Eye (tissue), 1 donor: ENCODE measurements at regions not wholly inside any gene's neighbourhood (a gene's known extent, or its start where the extent isn't known, plus 50 kb on each side); places are given as distances from the start of the nearest gene placed in this dataset.
A peak's percentile ranks its signal among the peaks of the same experiment; 100 is the strongest.

Experiments used
- DNase-seq: peaks from one replicate; pipeline ENCODE4 v3.0.0-alpha.2; 2015

DNA sequence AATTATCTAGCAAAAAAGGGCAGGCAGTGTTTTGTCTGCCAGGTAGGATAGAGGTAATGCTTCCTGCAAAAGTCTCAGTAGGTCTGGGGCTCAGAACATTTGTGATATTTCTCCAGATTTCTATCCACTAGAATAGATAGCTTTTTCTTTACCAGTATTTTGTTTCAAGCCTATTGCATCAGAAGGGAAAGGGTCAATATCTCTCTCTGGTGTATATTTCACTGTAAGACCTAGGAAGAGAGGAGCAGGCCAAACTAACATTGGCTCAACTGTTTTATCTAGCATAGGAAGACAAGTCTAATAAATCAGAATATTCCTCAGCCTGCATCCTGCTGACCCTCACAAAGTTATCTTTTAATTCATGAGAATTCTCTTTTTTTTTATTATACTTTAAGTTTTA lies 106.7 kb upstream of the DAAM1 start:
- DNase-seq = no peak

DNA sequence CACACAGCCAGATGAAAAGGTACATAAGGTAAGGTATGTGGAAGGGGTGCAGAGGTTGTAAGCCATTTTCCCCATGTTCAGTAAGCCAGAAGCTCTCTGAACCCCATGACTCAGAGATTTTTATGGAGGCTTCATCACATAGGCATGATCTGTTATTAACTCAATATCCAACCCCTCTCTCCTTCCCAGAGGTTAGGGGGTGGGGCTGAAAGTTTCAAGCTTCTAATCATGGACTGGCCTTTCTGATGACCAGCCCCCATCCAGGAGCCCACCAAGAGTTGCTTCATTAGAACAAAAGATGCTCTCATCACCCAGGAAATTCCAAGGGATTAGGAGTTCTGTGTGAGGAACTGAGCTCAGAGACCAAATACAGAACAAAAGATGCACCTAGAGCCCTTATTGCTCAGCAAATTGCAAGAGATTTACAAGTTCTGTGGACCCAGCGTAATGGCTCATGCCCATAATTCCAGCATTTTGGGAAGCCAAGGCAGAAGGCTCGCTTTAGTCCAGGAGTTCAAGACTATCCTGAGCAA lies 103.2 kb upstream of the DAAM1 start:
- no peak for DNase-seq

DNA sequence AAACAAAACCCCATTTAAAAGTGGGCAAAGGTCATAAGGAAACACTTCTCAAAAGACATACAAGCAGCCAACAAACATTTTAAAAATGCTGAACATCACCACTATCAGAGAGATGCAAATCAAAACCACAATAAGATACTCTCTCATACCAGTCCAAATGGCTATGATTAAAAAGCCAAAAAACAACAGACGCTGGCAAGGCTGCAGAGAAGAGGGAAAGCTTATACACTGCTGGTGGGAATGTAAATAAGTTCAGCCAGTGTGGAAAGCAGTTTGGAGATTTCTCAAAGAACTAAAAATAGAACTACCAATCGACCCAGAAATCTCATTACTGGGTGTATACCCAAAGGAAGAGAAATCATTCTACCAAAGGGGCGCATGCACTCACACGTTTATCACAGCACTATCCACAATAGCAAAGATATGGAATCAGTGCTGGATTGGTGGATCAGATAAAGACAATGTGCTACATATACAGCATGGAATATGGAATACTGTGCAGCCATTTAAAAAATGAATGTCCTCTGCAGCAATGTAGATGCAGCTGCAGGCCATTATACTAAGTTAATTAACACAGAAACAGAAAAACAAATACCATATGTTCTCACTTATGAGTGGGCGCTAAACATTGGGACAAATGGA lies 102.1 kb upstream of the DAAM1 start:
- DNase-seq = peak; percentile 16

DNA sequence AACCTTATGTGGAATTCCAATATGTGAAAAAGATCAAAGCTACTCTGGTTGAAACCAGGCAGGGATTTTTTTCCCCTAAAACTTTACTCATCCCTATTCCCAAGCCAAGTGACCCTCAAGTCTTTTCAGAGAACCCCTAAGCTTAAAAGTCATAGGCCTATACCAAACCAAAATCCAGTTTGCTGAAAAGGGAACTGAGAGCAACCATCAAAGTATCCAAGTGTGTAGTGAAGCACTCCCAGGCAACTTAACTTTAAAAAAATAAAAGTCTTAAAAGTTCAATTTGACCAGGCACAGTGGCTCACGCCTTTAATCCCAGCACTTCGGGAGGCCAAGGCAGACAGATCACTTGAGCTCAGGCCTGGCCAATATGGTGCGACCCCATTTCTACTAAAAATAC lies 101.2 kb upstream of the DAAM1 start:
- DNase-seq = no peak

DNA sequence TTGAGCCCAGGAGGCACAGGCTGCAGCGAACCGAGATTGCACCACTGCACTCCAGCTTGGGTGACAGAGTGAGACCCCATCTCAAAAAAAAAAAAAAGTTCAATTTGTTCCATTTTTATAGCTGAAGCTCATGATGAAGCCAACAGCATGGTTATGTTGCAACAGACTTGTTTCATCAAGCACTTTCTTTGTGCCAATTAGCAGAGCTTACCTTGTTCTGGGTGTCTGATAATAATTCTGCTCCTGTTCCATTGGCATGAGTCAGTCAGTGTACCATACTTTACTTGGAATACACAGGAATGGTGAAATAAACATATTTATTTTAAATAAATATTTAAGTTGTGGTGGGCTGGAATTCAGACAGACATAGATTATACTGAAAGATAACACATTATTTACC lies 100.8 kb upstream of the DAAM1 start:
- DNase-seq = no peak

DNA sequence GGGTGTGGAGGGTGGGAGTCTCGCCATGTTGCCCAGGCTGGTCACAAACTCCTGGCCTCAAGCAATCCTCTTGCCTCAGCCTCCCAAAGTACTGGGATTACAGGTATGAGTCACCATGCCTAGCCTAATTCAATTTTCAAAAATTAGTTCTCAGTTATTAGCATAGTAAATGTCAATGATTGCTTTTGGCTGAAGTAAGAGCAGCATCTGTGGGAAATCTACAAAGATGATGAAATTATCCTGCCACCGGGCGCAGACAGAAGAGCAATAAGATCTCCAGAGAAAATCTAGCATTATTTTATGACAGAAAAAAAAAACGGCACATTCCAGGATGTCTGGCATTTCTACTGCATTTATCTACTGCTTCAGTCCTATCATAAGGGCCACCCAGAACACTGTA lies 97.9 kb upstream of the DAAM1 start:
- DNase-seq = no peak

DNA sequence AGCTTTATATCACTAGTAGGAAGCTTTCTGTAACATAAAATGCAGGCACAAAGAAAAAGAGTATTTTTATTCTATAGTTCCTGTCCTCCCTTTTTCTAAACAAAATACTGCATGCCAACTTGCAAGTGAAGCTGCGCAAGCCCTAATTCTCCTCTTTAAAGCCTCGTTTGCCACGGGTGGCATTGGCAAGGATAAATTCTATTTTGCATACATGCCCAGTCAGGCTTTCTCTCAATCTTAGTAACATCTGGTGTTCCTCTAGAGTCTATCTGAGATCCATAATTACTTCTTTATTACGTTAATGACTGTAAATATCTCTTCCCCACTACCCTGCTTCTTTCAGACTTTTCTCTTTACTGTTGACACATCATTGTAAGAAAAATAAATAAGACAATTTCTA lies 97.1 kb upstream of the DAAM1 start:
- no peak for DNase-seq

DNA sequence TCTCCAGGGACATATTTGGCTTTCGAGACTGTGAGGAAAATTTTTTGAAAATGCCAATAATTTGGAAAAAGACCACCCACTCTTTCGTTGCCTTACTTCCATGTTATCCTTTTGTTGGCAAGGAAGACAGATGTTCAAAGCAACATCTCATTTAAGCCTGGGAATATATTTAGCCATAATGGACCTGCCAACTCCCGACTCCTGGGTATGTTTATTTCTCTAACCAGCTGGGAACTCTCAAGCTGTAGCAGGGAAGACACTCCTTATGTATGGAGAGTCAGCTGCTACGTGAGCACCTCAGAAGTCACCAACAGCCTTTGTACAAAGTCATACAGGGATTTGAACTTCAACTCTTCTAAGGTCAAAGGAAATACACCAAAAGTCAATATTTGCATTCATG lies 96.5 kb upstream of the DAAM1 start:
- DNase-seq = no peak

DNA sequence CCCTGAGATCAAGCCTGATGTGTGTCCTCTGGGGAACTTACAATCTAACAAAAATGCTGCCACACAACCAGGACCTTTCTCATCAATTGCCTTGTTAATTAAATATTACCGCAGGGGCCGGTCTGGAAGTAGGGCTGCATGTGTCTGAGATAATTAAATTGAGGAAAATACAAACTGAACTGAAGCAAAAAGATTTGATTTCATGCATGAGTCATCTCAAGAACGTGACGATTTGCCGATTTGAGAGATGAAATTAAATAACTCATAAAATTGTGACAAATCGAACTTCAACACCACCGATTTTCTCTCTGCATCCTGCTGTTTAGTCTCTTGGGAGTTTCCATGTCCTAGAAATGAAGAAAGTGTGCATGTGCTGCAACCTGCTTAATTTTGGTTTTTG lies 94.6 kb upstream of the DAAM1 start:
- peak; percentile 85 for DNase-seq

DNA sequence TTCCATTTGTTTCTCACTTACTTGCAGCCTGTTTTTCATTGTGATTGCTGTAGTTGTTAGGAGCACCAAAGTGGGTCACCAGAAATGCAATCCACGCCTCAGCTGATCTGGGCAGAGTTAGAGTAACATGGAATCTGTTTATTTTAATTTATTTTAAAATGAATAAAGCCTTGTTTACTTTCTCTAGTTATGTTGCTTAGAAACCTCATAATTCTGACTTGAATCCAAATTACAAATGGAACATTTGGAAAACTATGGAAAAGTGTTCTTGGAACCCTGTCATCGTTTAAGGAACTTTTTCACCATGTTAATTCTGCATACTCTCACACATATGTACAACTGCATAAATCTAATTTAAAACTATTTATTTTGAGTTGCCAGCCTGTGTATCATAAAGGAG lies 92.2 kb upstream of the DAAM1 start:
- DNase-seq = peak; percentile 19

DNA sequence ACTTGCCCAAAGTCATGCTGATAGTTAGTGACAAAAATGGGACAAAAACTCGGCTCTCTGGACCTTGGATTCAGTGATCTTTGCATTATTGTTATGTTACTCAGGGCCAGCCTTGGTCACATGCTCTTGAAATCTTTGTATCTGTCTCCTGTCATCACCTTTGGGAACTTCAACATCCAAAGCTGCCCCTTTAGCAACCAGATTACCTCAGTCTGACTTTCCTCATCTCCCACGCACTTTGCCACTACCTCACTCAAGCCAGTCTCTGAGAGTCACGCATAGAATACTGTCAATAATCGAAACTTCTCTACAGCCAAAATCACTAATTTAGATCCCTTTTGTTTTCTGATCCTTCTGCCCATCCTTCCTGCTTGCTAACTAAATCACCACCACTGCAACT lies 90.8 kb upstream of the DAAM1 start:
- no peak for DNase-seq

DNA sequence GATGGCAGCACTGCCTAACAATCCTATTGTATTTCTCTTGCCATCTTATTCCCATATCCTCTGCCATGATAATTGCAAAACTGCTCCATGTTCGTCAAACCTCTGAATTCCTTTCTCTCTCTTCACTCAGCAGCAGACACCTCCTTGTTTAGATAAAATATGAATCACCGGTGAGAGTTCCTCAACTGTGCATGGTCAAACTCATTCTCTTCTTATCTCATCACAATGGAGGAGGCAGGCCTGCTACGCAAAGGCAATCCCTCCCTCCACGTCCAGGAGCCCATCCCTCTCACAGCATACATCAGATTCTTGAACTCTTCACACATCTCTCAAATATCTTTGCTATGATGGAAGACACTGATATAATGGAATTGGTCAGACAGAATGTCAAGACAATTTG lies 90.1 kb upstream of the DAAM1 start:
- DNase-seq = no peak

DNA sequence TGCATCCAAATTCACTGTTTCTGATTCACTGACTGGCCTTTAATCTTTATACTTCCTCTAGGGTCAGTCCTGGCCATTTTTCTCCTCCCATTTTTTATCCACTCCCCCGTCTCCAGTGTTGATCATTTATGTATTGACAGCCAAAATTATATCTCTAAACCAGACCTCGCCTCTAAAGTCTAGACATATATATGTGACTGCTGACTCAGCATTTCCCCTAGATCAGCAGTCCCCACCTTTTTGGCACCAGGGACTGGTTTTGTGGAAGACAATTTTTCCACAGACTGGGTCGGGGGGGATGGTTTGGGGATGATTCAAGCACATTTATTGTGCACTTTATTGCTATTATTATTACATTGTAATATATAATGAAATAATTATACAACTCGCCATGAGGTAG lies 88.3 kb upstream of the DAAM1 start:
- DNase-seq = no peak

DNA sequence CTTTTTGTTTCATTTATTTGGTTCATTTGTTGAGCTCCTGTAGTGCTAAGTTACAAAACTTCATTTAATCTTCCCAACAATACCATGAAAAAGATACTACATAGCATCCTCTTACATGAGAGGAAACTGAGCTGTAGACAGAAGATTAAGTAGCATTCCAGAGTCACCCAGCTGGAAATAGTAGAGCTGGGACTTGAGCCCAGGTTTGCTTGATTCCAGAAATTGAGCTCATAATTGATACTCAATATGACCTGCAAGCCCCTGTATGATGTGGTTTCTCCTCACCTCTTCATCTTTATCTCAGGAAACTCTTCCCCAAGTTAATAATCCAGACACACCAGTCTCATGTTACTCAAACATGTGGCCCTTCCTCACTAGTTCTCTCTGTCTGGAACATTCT lies 87.0 kb upstream of the DAAM1 start:
- DNase-seq = no peak

DNA sequence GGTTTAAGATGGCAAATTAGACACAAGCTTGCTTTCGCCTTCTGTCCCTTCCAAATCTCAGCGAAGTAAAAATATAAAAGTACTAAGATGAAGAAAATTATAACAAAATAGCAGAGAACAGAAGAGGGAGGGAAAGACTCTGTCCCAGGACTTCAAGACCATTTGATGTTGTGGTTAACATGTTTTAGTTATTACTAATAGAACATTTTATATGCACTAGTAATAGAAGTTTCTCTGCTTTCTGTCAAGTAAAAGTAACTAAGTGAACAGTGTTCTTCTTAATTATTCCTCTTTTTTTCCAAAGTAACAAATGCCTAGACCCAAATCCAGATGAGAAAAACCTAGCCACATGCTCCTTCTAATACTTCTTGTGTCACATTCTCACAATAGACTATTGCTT lies 85.1 kb upstream of the DAAM1 start:
- DNase-seq = no peak

DNA sequence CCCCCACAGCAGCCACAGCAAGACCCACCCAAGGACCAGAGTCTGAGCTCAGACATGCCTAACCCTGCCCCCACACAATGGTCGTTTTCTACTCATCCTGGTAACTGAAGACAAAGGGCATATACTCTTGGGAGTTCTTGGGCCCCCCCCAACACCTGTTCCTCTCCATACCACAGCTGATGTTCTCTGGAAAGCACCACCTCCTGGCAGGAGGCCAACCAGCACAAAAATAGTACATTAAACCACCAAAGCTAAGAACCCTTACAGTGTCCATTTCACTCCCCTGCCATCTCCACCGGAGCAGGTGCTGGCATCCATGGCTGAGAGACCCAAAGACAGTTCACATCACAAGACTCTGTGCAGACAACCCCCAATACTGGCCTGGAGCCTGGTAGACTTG lies 80.6 kb upstream of the DAAM1 start:
- no peak for DNase-seq

DNA sequence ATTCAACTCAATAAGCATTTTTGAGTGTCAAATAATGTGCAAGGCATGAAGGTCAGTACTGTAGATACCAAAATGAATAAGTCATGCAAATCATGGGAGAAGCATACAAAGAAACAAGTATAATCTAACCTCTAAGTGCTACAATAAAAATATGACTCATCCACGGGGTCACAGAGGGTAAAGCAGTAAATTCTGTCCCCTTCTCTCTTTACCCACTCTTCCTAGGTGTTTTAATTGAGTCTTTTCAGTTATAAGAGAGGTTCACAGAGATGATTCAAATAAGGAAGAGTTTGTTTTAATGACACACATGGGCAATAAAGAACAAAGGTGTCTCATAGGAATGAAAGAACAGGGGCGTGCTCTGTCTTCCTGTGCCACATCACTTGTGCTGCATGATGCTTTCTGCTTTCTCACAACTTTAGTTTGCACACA lies 71.5 kb upstream of the DAAM1 start:
- DNase-seq = no peak

DNA sequence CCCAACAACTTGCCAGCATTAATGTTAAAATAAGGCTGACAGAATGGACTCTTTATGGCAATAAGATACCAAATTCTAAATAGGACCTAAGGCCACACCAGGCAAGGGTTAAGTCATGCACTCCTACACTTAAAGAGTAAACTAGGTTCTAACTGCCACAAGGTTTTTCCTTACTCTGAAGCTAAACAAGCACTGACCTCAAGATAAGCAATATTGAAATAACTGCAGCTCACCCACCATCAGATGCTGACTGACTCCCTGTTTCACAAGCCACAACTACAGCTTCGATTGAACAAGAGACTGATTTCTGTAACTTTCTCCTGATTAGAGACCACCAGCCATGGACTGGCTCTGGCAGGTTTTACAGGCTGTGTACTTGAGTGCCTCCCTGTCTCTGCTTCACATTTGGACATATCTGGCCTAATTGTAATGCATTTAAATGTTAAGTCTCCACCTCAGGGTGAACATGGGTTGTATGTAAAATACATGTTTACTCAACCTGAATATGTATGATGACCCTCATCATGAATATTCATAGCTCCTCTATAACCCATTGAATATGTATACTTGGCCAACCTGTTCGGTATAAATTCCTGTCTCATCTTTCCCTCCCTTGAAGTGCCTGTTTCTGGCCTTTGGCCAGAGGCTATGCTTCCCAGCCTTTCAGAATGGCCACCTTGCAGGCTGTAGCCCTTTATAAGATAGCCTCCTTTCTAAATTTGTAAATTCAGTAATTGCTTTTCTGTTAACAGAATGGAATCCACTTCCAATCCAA lies 70.5 kb upstream of the DAAM1 start:
- DNase-seq = no peak

DNA sequence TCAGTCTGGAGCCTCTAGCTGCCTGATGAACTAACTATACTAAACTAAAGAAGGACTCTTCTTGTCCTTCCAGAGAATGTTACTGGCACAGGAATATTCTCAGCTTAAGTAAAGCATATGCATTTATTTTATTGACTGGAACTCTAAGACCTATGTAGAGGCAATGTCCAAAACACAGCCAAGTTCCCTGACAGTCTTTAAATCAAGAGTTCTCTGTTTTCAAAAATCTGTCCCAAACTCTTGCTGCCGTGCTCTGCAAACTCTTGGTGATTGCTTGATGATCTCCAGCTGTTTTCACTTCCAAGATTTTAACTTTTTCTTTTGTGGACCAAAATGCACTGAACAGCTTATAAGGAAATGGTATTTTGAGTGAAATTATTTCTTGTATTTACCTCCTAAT lies 67.5 kb upstream of the DAAM1 start:
- DNase-seq = no peak

DNA sequence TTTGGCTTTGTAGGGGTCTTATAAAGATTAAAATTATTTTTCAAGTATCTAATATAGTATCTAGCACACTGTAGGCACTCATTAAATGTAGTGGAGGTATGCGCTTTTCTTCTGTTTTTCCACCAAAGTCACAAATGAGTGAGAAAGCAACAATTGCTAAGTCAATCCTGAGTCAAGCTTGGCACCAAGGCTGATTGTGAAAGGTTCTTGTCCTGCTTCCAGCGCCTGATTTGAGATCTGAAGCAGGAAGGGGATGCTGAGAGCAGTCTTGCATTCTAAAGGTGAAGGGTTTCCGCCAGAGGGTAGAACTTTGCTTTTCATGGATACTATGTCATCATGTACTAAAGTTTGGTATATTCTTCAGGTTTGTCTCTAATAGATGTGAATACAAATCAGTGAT lies 64.9 kb upstream of the DAAM1 start:
- no peak for DNase-seq

DNA sequence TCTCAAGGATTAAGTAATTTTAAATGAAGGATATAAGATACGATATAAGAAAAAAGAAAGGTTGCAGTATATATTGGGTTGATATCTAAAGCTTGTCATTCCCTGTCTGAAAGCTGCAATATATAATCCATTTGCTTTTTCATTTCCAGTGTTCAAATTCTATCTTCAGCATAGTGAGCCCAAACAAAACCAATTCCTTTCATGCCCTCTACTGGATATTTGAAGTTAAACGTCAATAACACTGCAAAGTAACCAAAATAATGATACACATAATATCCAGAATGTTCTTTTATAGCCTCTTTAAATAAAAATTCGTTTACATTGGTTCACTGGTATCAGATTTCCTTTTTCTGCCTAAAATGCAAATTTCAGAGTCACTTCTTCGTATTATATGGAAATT lies 64.5 kb upstream of the DAAM1 start:
- no peak for DNase-seq

DNA sequence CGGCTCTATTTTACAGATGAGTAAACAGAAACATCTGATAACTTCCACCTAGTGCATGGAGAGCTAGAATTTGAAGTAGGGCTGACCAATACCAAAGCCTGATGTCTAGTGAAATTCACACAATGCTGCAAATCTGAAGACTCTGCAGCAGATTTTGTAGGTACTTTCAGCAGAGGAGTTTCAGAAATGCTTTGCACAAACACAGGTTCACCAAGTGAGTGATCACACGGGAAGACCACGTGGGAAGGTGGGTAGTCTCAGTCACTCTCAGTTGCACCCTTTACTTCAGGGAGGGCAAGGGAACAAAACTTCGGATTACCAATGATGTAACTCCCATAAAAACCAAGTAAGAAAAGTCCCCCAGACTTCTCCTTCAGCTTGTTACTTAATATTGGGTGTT lies 63.3 kb upstream of the DAAM1 start:
- DNase-seq = no peak

DNA sequence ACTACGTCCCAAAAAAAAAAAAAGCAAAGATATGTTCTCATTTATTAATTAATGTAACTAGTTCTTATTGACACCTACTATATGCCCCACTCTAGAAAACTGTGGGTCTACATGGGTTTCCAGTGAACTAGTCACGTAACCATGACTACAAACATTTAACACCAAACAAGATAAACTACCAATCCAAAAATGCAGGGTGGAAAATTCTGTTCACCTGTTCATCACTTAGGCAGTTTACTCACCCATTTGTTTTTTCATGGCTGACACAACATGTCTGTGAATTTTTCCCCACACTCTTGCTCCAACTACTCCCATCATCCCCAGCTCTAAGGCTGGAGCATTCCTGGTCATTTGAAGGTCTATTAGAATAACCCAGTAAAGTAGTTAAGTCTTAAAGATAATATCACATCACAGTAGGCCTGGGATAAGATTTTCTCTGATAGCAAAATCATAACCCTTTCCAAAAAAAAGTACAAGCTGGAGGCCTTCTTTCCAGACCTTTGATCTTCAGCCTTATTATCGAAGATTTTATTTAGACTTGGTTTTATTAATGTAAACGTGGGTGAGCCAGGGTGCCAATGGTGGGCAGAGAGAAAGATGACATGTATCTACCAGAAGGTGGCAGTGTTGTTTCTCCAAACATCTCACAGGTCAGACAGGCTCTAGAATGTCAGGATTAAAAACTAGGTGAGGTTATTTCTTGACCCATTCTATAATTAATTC lies 61.6 kb upstream of the DAAM1 start:
- peak; percentile 78 for DNase-seq

DNA sequence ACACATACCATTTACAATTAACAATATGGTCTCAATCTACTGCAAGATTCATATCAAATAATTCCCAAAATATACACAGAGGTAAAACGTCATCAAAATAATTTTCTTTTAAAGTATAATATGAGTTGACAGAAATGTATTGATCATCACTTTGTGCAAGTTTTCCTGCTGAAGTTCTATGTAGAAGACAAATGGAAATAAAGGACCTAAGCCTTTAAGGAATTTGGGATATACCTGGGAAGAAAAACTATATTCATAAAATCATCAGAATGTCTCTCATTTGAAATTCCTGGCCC lies 61.1 kb upstream of the DAAM1 start:
- DNase-seq = no peak
